GM12878 (cell line): ENCODE measurements at regions not wholly inside any gene's neighbourhood (a gene's known extent, or its start where the extent isn't known, plus 50 kb on each side); places are given as distances from the start of the nearest gene placed in this dataset.

Experiments used
- ATAC-seq: fragments of 200-7000 bp; cut with Tn5 transposase; 3 replicates; pipeline ENCODE4 v1.9.1; 2020; ENCODE audit warnings: mild to moderate bottlenecking, moderate library complexity
- BruUV-seq: library from RNA; stranded (reverse); fragments of 400-500 nt; replicated peaks from 2 replicates; lab custom pipeline; 2021; lab: Mats Ljungman, UMichigan
- CTCF ChIA-PET: fragments of 300-600 bp; sonication (Branson Sonifier 250); formaldehyde crosslinking; extraction: SDS; loops from one replicate; lab custom pipeline; 2021; ENCODE audit warnings: inconsistent platforms; lab: Yijun Ruan, JAX
- POLR2A ChIA-PET: fragments of 350-600 bp; formaldehyde crosslinking; extraction: SDS; loops from one replicate; lab custom pipeline; 2021; ENCODE audit warnings: inconsistent platforms; lab: Charles Lee
- RAD21 ChIA-PET: fragments of 300-600 bp; sonication (Branson Sonifier 250); formaldehyde crosslinking; loops from one replicate; lab custom pipeline; 2023; ENCODE audit warnings: antibody characterized with exemption; ENCODE audit not compliant: unreplicated experiment; lab: Charles Lee
- SMC1A ChIA-PET: fragments of 300-600 bp; sonication (Branson Sonifier 250); formaldehyde crosslinking; loops from one replicate; lab custom pipeline; 2023; ENCODE audit not compliant: unreplicated experiment, uncharacterized antibody; lab: Charles Lee
- DNase-seq: peaks from one replicate; pipeline ENCODE4 v3.0.0-alpha.2; 2011; ENCODE audit warnings: low read depth, low spot score
- FAIRE-seq: peaks from 3 replicates; lab custom pipeline; 2011; peaks lifted over from hg19 to GRCh38; lab: Jason Lieb, UNC
- H2AFZ ChIP-seq: 2 replicates; pipeline ENCODE4 v1.6.0; 2011; ENCODE audit warnings: low read depth, low read length, control low read depth; ENCODE audit not compliant: control insufficient read depth
- H3K27ac ChIP-seq: 2 replicates; pipeline ENCODE4 v1.5.1; 2011; ENCODE audit warnings: control low read depth; ENCODE audit not compliant: control insufficient read depth, insufficient read depth
- H3K27me3 ChIP-seq, 2 experiments: replicated peaks in 1 of 2; 2 replicates each; pipeline versions ENCODE4 v1.6.0 to v1.6.1; 2011; ENCODE audit warnings: low read length in 1 of 2; ENCODE audit not compliant: control insufficient read depth in 2 of 2, insufficient read depth in 2 of 2
- H3K36me3 ChIP-seq, 2 experiments: 2 replicates each; pipeline ENCODE4 v1.5.1; 2011; ENCODE audit warnings: low read length in 1 of 2; ENCODE audit not compliant: control insufficient read depth in 2 of 2, insufficient read depth in 2 of 2
- H3K4me1 ChIP-seq: 2 replicates; pipeline ENCODE4 v1.6.1; 2011; ENCODE audit warnings: mild to moderate bottlenecking, low read length, moderate library complexity, mixed read lengths; ENCODE audit not compliant: control insufficient read depth, insufficient read depth
- H3K4me2 ChIP-seq: 2 replicates; pipeline ENCODE4 v1.6.0; 2011; ENCODE audit warnings: control low read depth; ENCODE audit not compliant: control insufficient read depth, insufficient read depth
- H3K4me3 ChIP-seq: fragments of 200-600 bp; sonication (generic); 2 replicates; pipeline ENCODE4 v1.5.1; 2016
- H3K79me2 ChIP-seq: 2 replicates; pipeline ENCODE4 v1.6.0; 2011; ENCODE audit warnings: low read length; ENCODE audit not compliant: control insufficient read depth, insufficient read depth
- H3K9ac ChIP-seq: 2 replicates; pipeline ENCODE4 v1.8.0; 2011; ENCODE audit warnings: low read length, control low read depth, mixed read lengths; ENCODE audit not compliant: control insufficient read depth, insufficient read depth
- H3K9me3 ChIP-seq: replicated peaks from 3 replicates; pipeline ENCODE4 v1.5.1; 2011; ENCODE audit warnings: mild to moderate bottlenecking, low read length; ENCODE audit not compliant: control insufficient read depth, insufficient read depth
- H4K20me1 ChIP-seq: 2 replicates; pipeline ENCODE4 v1.6.0; 2011; ENCODE audit not compliant: control insufficient read depth, insufficient read depth
- CHD2 ChIP-seq: IDR thresholded peaks from 2 replicates; pipeline ENCODE4 v1.6.1; 2011; ENCODE audit warnings: low read depth, low read length, improper control_type of control experiment, borderline replicate concordance
- FOXM1 ChIP-seq: IDR thresholded peaks from 2 replicates; pipeline ENCODE4 v1.6.1; 2012; ENCODE audit warnings: low read depth, mild to moderate bottlenecking, inconsistent platforms, low read length, moderate library complexity
- HCFC1 ChIP-seq: fragments of 150-350 bp; IDR thresholded peaks from 2 replicates; pipeline ENCODE4 v1.6.1; 2014; ENCODE audit warnings: low read length
- MYB ChIP-seq: fragments of 150-350 bp; IDR thresholded peaks from 2 replicates; pipeline ENCODE4 v1.6.1; 2014; ENCODE audit warnings: mild to moderate bottlenecking, low read depth, low read length, borderline replicate concordance
- NFYB ChIP-seq: IDR thresholded peaks from 2 replicates; pipeline ENCODE4 v1.6.1; 2011; ENCODE audit warnings: low read depth, mild to moderate bottlenecking, low read length, improper control_type of control experiment, moderate library complexity; ENCODE audit not compliant: insufficient read depth
- RELB ChIP-seq: fragments of 450-650 bp; IDR thresholded peaks from 2 replicates; pipeline ENCODE4 v1.6.1; 2017; ENCODE audit warnings: low read depth, mild to moderate bottlenecking, moderate library complexity
- TAF1 ChIP-seq: IDR thresholded peaks from 2 replicates; pipeline ENCODE4 v1.6.1; 2011; ENCODE audit warnings: mild to moderate bottlenecking, low read depth, low read length, borderline replicate concordance
- ZNF384 ChIP-seq: IDR thresholded peaks from 2 replicates; pipeline ENCODE4 v1.6.1; 2012; ENCODE audit warnings: low read depth, mild to moderate bottlenecking, low read length, improper control_type of control experiment, borderline replicate concordance
- WGBS: methylation state at CpG from one replicate; pipeline ENCODE4 v1.1.6; 2016; ENCODE audit warnings: low lambda C conversion rate; ENCODE audit not compliant: insufficient replicate concordance, insufficient coverage; ENCODE audit errors: missing lambda C conversion rate; 5-methylcytosine and 5-hydroxymethylcytosine counted together
- in situ Hi-C: fragments of 300-500 bp; cut with MboI; formaldehyde crosslinking; loops from 9 replicates; pipeline ENCODE4 v1.14.3; 2018; ENCODE audit warnings: mixed read lengths
- intact Hi-C: fragments of 100-400 bp; cut with micrococcal nuclease; formaldehyde crosslinking; loops from one replicate; pipeline ENCODE4 v1.14.2; 2022; ENCODE audit not compliant: unreplicated experiment
- TF ChIP-seq, protein P1 (sequence below): IDR thresholded peaks from 2 replicates; pipeline ENCODE4 v1.6.1; 2012; ENCODE audit warnings: low read depth, low read length, improper control_type of control experiment

- ChIA-PET RAD21 (no interaction called here), CTCF (no interaction called here), POLR2A (no interaction called here)
- no peak for ATAC-seq
- Histone ChIP-seq H3K4me2 (no peak overlapping the region), H3K4me3 (no peak overlapping the region), H3K27ac (no peak overlapping the region)
- intact Hi-C loops = no loop called here
- 47% methylated on average over 3 of the region's 3 CpGs for WGBS
- TF ChIP-seq HCFC1 = no peak
- no peak for TF ChIP-seq ZNF384
- TF ChIP-seq TAF1 = no peak
- no peak for TF ChIP-seq CHD2
- TF ChIP-seq NFYB = no peak
- TF ChIP-seq FOXM1 = no peak
- TF ChIP-seq, protein P1, sequence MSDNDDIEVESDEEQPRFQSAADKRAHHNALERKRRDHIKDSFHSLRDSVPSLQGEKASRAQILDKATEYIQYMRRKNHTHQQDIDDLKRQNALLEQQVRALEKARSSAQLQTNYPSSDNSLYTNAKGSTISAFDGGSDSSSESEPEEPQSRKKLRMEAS = no peak
- TF ChIP-seq RELB = no peak
- no peak for TF ChIP-seq MYB
- TF ChIP-seq, all 136 proteins: peak for 0
- Histone ChIP-seq H2AFZ (no peak overlapping the region), H3K36me3 (no peaks in the 10 kb centered on the region), H3K4me1 (no peaks in the 10 kb centered on the region), H3K79me2 (no peaks in the 10 kb centered on the region), H4K20me1 (no peaks in the 10 kb centered on the region), H3K27me3 (no peaks in the 10 kb centered on the region; a peak in 2 of 4 replicates), H3K9me3 (no peaks in the 10 kb centered on the region), H3K9ac (no peak overlapping the region)
- SMC1A ChIA-PET = no interaction called here
- BruUV-seq = no TSS peak
- no peak for DNase-seq
- in situ Hi-C loops = no loop called here
- FAIRE-seq = no peak
Measured at GRCh38 chr18:24933345-24933744, 418.6 kb downstream of the ZNF521 start.
